H1 (cell line): ENCODE measurements at regions not wholly inside any gene's neighbourhood (a gene's known extent, or its start where the extent isn't known, plus 50 kb on each side); places are given as distances from the start of the nearest gene placed in this dataset.
"Not testable (repeated sequence)": the region's sequence is repeated elsewhere in the genome, so short reads cannot be mapped to it uniquely, and the experiment has no call there.

Experiments used
- CTCF ChIA-PET: fragments of 300-600 bp; sonication (Branson Sonifier 250); formaldehyde crosslinking; loops from one replicate; lab custom pipeline; 2021; ENCODE audit not compliant: partially characterized antibody; lab: Charles Lee
- POLR2A ChIA-PET: fragments of 300-600 bp; sonication (Branson Sonifier 250); formaldehyde crosslinking; loops from one replicate; lab custom pipeline; 2021; ENCODE audit warnings: inconsistent platforms; ENCODE audit not compliant: partially characterized antibody; lab: Charles Lee
- DNase-seq, 2 experiments: peaks; one replicate each; pipeline versions ENCODE4 v3.0.0 to v3.0.0-alpha.2; 2010 to 2022; ENCODE audit warnings: low spot score in 2 of 2, low read depth in 1 of 2, mixed read lengths in 1 of 2
- FAIRE-seq: peaks from 2 replicates; lab custom pipeline; 2011; peaks lifted over from hg19 to GRCh38; lab: Jason Lieb, UNC
- H2AFZ ChIP-seq: 2 replicates; pipeline ENCODE4 v1.8.1; 2012; ENCODE audit warnings: low read length, inconsistent platforms
- H2AK5ac ChIP-seq: 2 replicates; pipeline ENCODE4 v1.6.1; 2013; ENCODE audit warnings: low read depth, low read length
- H2BK120ac ChIP-seq: replicated peaks from 2 replicates; pipeline ENCODE3; 2013; ENCODE audit warnings: low read depth, low read length, inconsistent platforms
- H2BK12ac ChIP-seq: 2 replicates; pipeline ENCODE4 v1.6.1; 2013; ENCODE audit warnings: low read depth, low read length
- H2BK15ac ChIP-seq: 2 replicates; pipeline ENCODE4 v1.6.1; 2013; ENCODE audit warnings: low read length
- H2BK20ac ChIP-seq: 2 replicates; pipeline ENCODE4 v1.6.1; 2013; ENCODE audit warnings: low read length
- H2BK5ac ChIP-seq: 2 replicates; pipeline ENCODE4 v1.6.1; 2013; ENCODE audit warnings: low read depth, low read length
- H3K14ac ChIP-seq: 2 replicates; pipeline ENCODE4 v1.6.1; 2013; ENCODE audit warnings: inconsistent platforms; ENCODE audit not compliant: insufficient read length
- H3K18ac ChIP-seq: 2 replicates; pipeline ENCODE4 v1.6.1; 2013; ENCODE audit warnings: low read length; ENCODE audit errors: extremely low read depth
- H3K23ac ChIP-seq: 2 replicates; pipeline ENCODE4 v1.6.1; 2013; ENCODE audit warnings: inconsistent platforms; ENCODE audit not compliant: insufficient read length
- H3K23me2 ChIP-seq: 2 replicates; pipeline ENCODE4 v1.6.1; 2013; ENCODE audit warnings: low read depth, low read length
- H3K27ac ChIP-seq: 2 replicates; pipeline ENCODE4 v1.6.1; 2011; ENCODE audit warnings: low read depth, low read length, inconsistent platforms
- H3K27me3 ChIP-seq, 4 experiments: replicated peaks in 1 of 4; 1 replicate in 1 of 4; 2 replicates in 3 of 4; pipeline versions ENCODE4 v1.6.1 to v1.8.1; 2011 to 2013; ENCODE audit warnings: low read length in 3 of 4, mild to moderate bottlenecking in 3 of 4, inconsistent platforms in 2 of 4, mixed read lengths in 2 of 4, moderate library complexity in 1 of 4; ENCODE audit not compliant: control insufficient read depth in 3 of 4, insufficient read depth in 3 of 4; ENCODE audit errors: extremely low read depth in 1 of 4
- H3K36me3 ChIP-seq, 4 experiments: 2 replicates each; pipeline versions ENCODE4 v1.6.1 to v1.8.1; 2011 to 2013; ENCODE audit warnings: mild to moderate bottlenecking in 4 of 4, low read length in 3 of 4, moderate library complexity in 2 of 4, control low read depth in 1 of 4, inconsistent platforms in 1 of 4; ENCODE audit not compliant: insufficient read depth in 4 of 4, control insufficient read depth in 2 of 4
- H3K4ac ChIP-seq: replicated peaks from 2 replicates; pipeline ENCODE3; 2013; ENCODE audit warnings: low read length, low read depth, mixed read lengths, inconsistent platforms; ENCODE audit not compliant: insufficient read length
- H3K4me1 ChIP-seq, 4 experiments: replicated peaks in 1 of 4; 1 replicate in 1 of 4; 2 replicates in 3 of 4; pipeline versions ENCODE4 v1.6.1 to v1.8.1; 2011 to 2013; ENCODE audit warnings: low read length in 3 of 4, inconsistent platforms in 2 of 4, mixed read lengths in 1 of 4; ENCODE audit not compliant: insufficient read depth in 4 of 4, control insufficient read depth in 3 of 4
- H3K4me2 ChIP-seq, 2 experiments: 2 replicates each; pipeline versions ENCODE4 v1.6.1 to v1.8.1; 2011 to 2013; ENCODE audit warnings: low read depth in 2 of 2, low read length in 2 of 2, control low read depth in 1 of 2, inconsistent platforms in 1 of 2, mild to moderate bottlenecking in 1 of 2; ENCODE audit not compliant: insufficient read depth in 1 of 2
- H3K4me3 ChIP-seq, 4 experiments: fragments of 200-600, 300-600 bp in 1 of 4; sonication (generic), shearing (Covaris generic), sonication (Bioruptor Twin) in 1 of 4; 2 replicates each; pipeline versions ENCODE4 v1.5.1 to v1.8.1; 2011 to 2016; ENCODE audit warnings: low read length in 4 of 4, low read depth in 3 of 4, control low read depth in 2 of 4, inconsistent platforms in 2 of 4, mild to moderate bottlenecking in 2 of 4, mixed read lengths in 1 of 4, moderate library complexity in 1 of 4; ENCODE audit not compliant: insufficient read depth in 2 of 4; ENCODE audit errors: extremely low read depth in 1 of 4
- H3K56ac ChIP-seq: replicated peaks from 2 replicates; pipeline ENCODE3; 2013; ENCODE audit warnings: low read depth, mild to moderate bottlenecking, mixed read lengths, low read length, inconsistent platforms; ENCODE audit not compliant: insufficient read length
- H3K79me1 ChIP-seq: 2 replicates; pipeline ENCODE4 v1.6.1; 2013; ENCODE audit warnings: low read depth, low read length, control low read depth
- H3K79me2 ChIP-seq, 2 experiments: 2 replicates each; pipeline versions ENCODE4 v1.6.1 to v1.8.1; 2012 to 2013; ENCODE audit warnings: low read length in 2 of 2, mild to moderate bottlenecking in 2 of 2, inconsistent platforms in 1 of 2; ENCODE audit not compliant: insufficient read depth in 2 of 2, control insufficient read depth in 1 of 2
- H3K9ac ChIP-seq, 4 experiments: replicated peaks in 1 of 4; 1 replicate in 1 of 4; 2 replicates in 3 of 4; pipeline versions ENCODE4 v1.6.1 to v1.8.1; 2011 to 2013; ENCODE audit warnings: low read depth in 3 of 4, low read length in 3 of 4, control low read depth in 2 of 4, mild to moderate bottlenecking in 2 of 4, moderate library complexity in 2 of 4, inconsistent platforms in 1 of 4; ENCODE audit errors: extremely low read depth in 1 of 4
- H3K9me3 ChIP-seq, 2 experiments: 2 replicates each; pipeline versions ENCODE4 v1.6.1 to v1.8.1; 2012 to 2013; ENCODE audit warnings: mild to moderate bottlenecking in 2 of 2, moderate library complexity in 2 of 2, control low read depth in 1 of 2, inconsistent platforms in 1 of 2, low read depth in 1 of 2, low read length in 1 of 2, mixed read lengths in 1 of 2; ENCODE audit not compliant: insufficient read depth in 2 of 2
- H4K20me1 ChIP-seq, 2 experiments: replicated peaks in 1 of 2; 2 replicates each; pipeline versions ENCODE3 to v1.8.1; 2011 to 2013; ENCODE audit warnings: inconsistent platforms in 2 of 2, low read length in 2 of 2, mild to moderate bottlenecking in 1 of 2; ENCODE audit not compliant: insufficient read depth in 2 of 2, control insufficient read depth in 1 of 2
- H4K5ac ChIP-seq: 2 replicates; pipeline ENCODE4 v1.6.1; 2013; ENCODE audit warnings: low read length, low read depth, mixed read lengths, inconsistent platforms; ENCODE audit not compliant: insufficient read length
- H4K8ac ChIP-seq: 2 replicates; pipeline ENCODE4 v1.8.0; 2013; ENCODE audit warnings: mild to moderate bottlenecking, moderate library complexity, low read length, inconsistent platforms; ENCODE audit not compliant: insufficient read depth; ENCODE audit errors: extremely low read depth
- H4K91ac ChIP-seq: replicated peaks from 2 replicates; pipeline ENCODE3; 2013; ENCODE audit warnings: low read length, mixed read lengths, inconsistent platforms; ENCODE audit not compliant: insufficient read length
- WGBS, 2 experiments: shearing (Covaris generic) in 1 of 2; methylation state at CpG; one replicate each; pipeline versions ENCODE4 v1.1.6 to v1.1.7; 2013 to 2015; ENCODE audit warnings: low lambda C conversion rate in 2 of 2, mixed read lengths in 2 of 2, inconsistent platforms in 1 of 2, low coverage in 1 of 2, missing lambda C conversion rate in 1 of 2; ENCODE audit not compliant: insufficient replicate concordance in 2 of 2, insufficient coverage in 1 of 2, insufficient read length in 1 of 2; ENCODE audit errors: extremely low coverage in 1 of 2, missing lambda C conversion rate in 1 of 2; 5-methylcytosine and 5-hydroxymethylcytosine counted together

- H4K20me1 ChIP-seq, H2AK5ac ChIP-seq, H3K14ac ChIP-seq, H2BK20ac ChIP-seq, H3K4me2 ChIP-seq, FAIRE-seq, H3K23me2 ChIP-seq, H3K4me3 ChIP-seq, H3K4ac ChIP-seq, H3K9ac ChIP-seq, H3K79me1 ChIP-seq, H2BK5ac ChIP-seq, H3K23ac ChIP-seq, H3K4me1 ChIP-seq, H3K79me2 ChIP-seq, H4K8ac ChIP-seq, H4K91ac ChIP-seq, H2AFZ ChIP-seq, H4K5ac ChIP-seq, POLR2A ChIA-PET, H3K27me3 ChIP-seq, H2BK15ac ChIP-seq, H2BK120ac ChIP-seq, DNase-seq, H3K36me3 ChIP-seq, H3K18ac ChIP-seq, H3K9me3 ChIP-seq, H3K27ac ChIP-seq, H2BK12ac ChIP-seq, H3K56ac ChIP-seq: not testable (repeated sequence)
- WGBS, 2 experiments, result 90% methylated on average over 9 of the region's 9 CpGs; no CpG with 5 or more reads in 1 of the 2 experiments
- CTCF ChIA-PET, result interaction anchor here (1.1 kb wide), 1 partner anchor 12 kb away, joined by 3 read pairs; no protein-coding TSS in a partner anchor
These were observed 279.9 kb downstream of the QDPR start for GRCh38 chr4:17231880-17232475.
